IMR-90 (cell line): ENCODE measurements at regions not wholly inside any gene's neighbourhood (a gene's known extent, or its start where the extent isn't known, plus 50 kb on each side); places are given as distances from the start of the nearest gene placed in this dataset.

ENCODE experiments used
- ATAC-seq: fragments of 200-7000 bp; cut with Tn5 transposase; 2 replicates; pipeline ENCODE4 v1.9.1; 2020; ENCODE audit warnings: low read depth, mild to moderate bottlenecking, moderate library complexity
- BruUV-seq: library from RNA; stranded (reverse); fragments of 400-500 nt; replicated peaks from 2 replicates; lab custom pipeline; 2021; lab: Mats Ljungman, UMichigan
- CTCF ChIA-PET: fragments of 300-600 bp; formaldehyde crosslinking; extraction: SDS; loops from one replicate; lab custom pipeline; 2021; ENCODE audit warnings: antibody characterized with exemption; lab: Yijun Ruan, JAX
- POLR2A ChIA-PET: fragments of 300-600 bp; sonication (Branson Sonifier 250); formaldehyde crosslinking; loops from one replicate; lab custom pipeline; 2022; ENCODE audit warnings: antibody characterized with exemption; ENCODE audit not compliant: unreplicated experiment; lab: Charles Lee
- DNase-seq: peaks from one replicate; pipeline ENCODE4 v3.0.0; 2013
- H2AFZ ChIP-seq: replicated peaks from 2 replicates; pipeline ENCODE3; 2013; ENCODE audit warnings: low read length, mild to moderate bottlenecking; ENCODE audit not compliant: poor library complexity
- H2AK5ac ChIP-seq: 2 replicates; pipeline ENCODE4 v1.6.1; 2013; ENCODE audit warnings: low read depth, low read length, inconsistent platforms
- H2AK9ac ChIP-seq: replicated peaks from 2 replicates; pipeline ENCODE3; 2013; ENCODE audit warnings: mild to moderate bottlenecking, low read depth, low read length, moderate library complexity; ENCODE audit not compliant: poor library complexity
- H2BK120ac ChIP-seq: 2 replicates; pipeline ENCODE4 v1.6.1; 2013; ENCODE audit warnings: low read depth, low read length, inconsistent platforms
- H2BK15ac ChIP-seq: 3 replicates; pipeline ENCODE4 v1.6.1; 2013; ENCODE audit warnings: low read depth, low read length, inconsistent platforms
- H2BK20ac ChIP-seq: 2 replicates; pipeline ENCODE4 v1.6.1; 2013; ENCODE audit warnings: low read depth, mild to moderate bottlenecking, inconsistent platforms, low read length, moderate library complexity
- H2BK5ac ChIP-seq: 2 replicates; pipeline ENCODE4 v1.6.1; 2013; ENCODE audit warnings: mild to moderate bottlenecking, low read depth, low read length, inconsistent platforms; ENCODE audit not compliant: poor library complexity, severe bottlenecking
- H3K14ac ChIP-seq: replicated peaks from 2 replicates; pipeline ENCODE4 v1.6.1; 2013; ENCODE audit warnings: low read depth, low read length, inconsistent platforms
- H3K18ac ChIP-seq: 2 replicates; pipeline ENCODE4 v1.6.1; 2013; ENCODE audit warnings: low read depth, low read length, control low read depth
- H3K23ac ChIP-seq: 2 replicates; pipeline ENCODE4 v1.6.1; 2013; ENCODE audit warnings: low read depth, low read length, inconsistent platforms
- H3K27ac ChIP-seq: 2 replicates; pipeline ENCODE4 v1.5.1; 2013; ENCODE audit warnings: mild to moderate bottlenecking, control low read depth, low read length; ENCODE audit not compliant: insufficient read depth
- H3K27me3 ChIP-seq: 2 replicates; pipeline ENCODE4 v1.6.1; 2013; ENCODE audit warnings: low read length; ENCODE audit not compliant: control insufficient read depth, insufficient read depth
- H3K36me3 ChIP-seq: 2 replicates; pipeline ENCODE4 v1.6.1; 2013; ENCODE audit warnings: low read length, mixed read lengths; ENCODE audit not compliant: control insufficient read depth, insufficient read depth
- H3K4ac ChIP-seq: 2 replicates; pipeline ENCODE4 v1.6.1; 2013; ENCODE audit warnings: low read depth, low read length, inconsistent platforms
- H3K4me1 ChIP-seq: 2 replicates; pipeline ENCODE4 v1.6.1; 2013; ENCODE audit warnings: low read length, mixed read lengths; ENCODE audit not compliant: control insufficient read depth, insufficient read depth
- H3K4me2 ChIP-seq: 2 replicates; pipeline ENCODE4 v1.6.1; 2013; ENCODE audit warnings: low read depth, mild to moderate bottlenecking, control low read depth, low read length, moderate library complexity
- H3K4me3 ChIP-seq: 2 replicates; pipeline ENCODE4 v1.5.1; 2013; ENCODE audit warnings: low read depth, mild to moderate bottlenecking, control low read depth, low read length, moderate library complexity; ENCODE audit not compliant: insufficient read depth
- H3K56ac ChIP-seq: 2 replicates; pipeline ENCODE4 v1.6.1; 2013; ENCODE audit warnings: low read length, inconsistent platforms; ENCODE audit not compliant: insufficient read depth; ENCODE audit errors: extremely low read depth
- H3K79me1 ChIP-seq, 2 experiments: 2 replicates each; pipeline ENCODE4 v1.6.1; 2013; ENCODE audit warnings: low read length in 2 of 2, inconsistent platforms in 1 of 2, low read depth in 1 of 2
- H3K9ac ChIP-seq: 2 replicates; pipeline ENCODE4 v1.6.1; 2013; ENCODE audit warnings: low read depth, low read length, control low read depth
- H3K9me1 ChIP-seq: 2 replicates; pipeline ENCODE4 v1.6.1; 2013; ENCODE audit warnings: low read length, inconsistent platforms; ENCODE audit not compliant: insufficient read depth
- H3K9me3 ChIP-seq: 2 replicates; pipeline ENCODE4 v1.6.1; 2013; ENCODE audit warnings: low read length; ENCODE audit not compliant: control insufficient read depth, insufficient read depth
- H4K20me1 ChIP-seq: 2 replicates; pipeline ENCODE4 v1.6.1; 2013; ENCODE audit warnings: low read length, inconsistent platforms; ENCODE audit not compliant: insufficient read depth
- H4K5ac ChIP-seq: 2 replicates; pipeline ENCODE4 v1.6.1; 2013; ENCODE audit warnings: mild to moderate bottlenecking, low read depth, low read length, control low read depth
- H4K8ac ChIP-seq, 2 experiments: 2 replicates each; pipeline ENCODE4 v1.6.1; 2013; ENCODE audit warnings: low read depth in 2 of 2, low read length in 2 of 2, control low read depth in 1 of 2, inconsistent platforms in 1 of 2
- H4K91ac ChIP-seq: 2 replicates; pipeline ENCODE4 v1.6.1; 2013; ENCODE audit warnings: low read depth, low read length, inconsistent platforms; ENCODE audit not compliant: insufficient read depth
- BHLHE40 ChIP-seq: fragments of 150-350 bp; IDR thresholded peaks from 2 replicates; pipeline ENCODE4 v1.6.1; 2016; ENCODE audit warnings: mild to moderate bottlenecking, low read depth, low read length
- CEBPB ChIP-seq: IDR thresholded peaks from 2 replicates; pipeline ENCODE4 v1.6.1; 2012; ENCODE audit warnings: low read depth, low read length, improper control_type of control experiment
- ELK1 ChIP-seq: fragments of 150-350 bp; IDR thresholded peaks from 2 replicates; pipeline ENCODE4 v1.6.1; 2016; ENCODE audit warnings: low read depth, mild to moderate bottlenecking, low read length, moderate library complexity, borderline replicate concordance
- MAFK ChIP-seq: IDR thresholded peaks from 2 replicates; pipeline ENCODE4 v1.6.1; 2012; ENCODE audit warnings: low read depth, low read length, improper control_type of control experiment
- RAD21 ChIP-seq: IDR thresholded peaks from 2 replicates; pipeline ENCODE4 v1.6.1; 2012; ENCODE audit warnings: low read length, improper control_type of control experiment
- SMC3 ChIP-seq: fragments of 150-350 bp; IDR thresholded peaks from 2 replicates; pipeline ENCODE4 v1.6.1; 2016; ENCODE audit warnings: low read depth, mild to moderate bottlenecking, antibody characterized with exemption, low read length, moderate library complexity
- USF2 ChIP-seq: fragments of 150-350 bp; IDR thresholded peaks from 2 replicates; pipeline ENCODE4 v1.6.1; 2017; ENCODE audit warnings: mild to moderate bottlenecking, antibody characterized with exemption, low read length, low read depth
- WGBS, 2 experiments: methylation state at CpG; one replicate each; pipeline versions ENCODE4 v1.1.5 to v1.1.7; 2013; ENCODE audit warnings: missing lambda C conversion rate in 2 of 2; ENCODE audit not compliant: insufficient read length in 1 of 2; ENCODE audit errors: extremely low coverage in 2 of 2; 5-methylcytosine and 5-hydroxymethylcytosine counted together
- dilution Hi-C: fragments of 300-500 bp; cut with HindIII; formaldehyde crosslinking; loops from one replicate; pipeline ENCODE4 v1.14.3; 2018; ENCODE audit warnings: low sequenced_read_pairs; ENCODE audit not compliant: unreplicated experiment
- in situ Hi-C: fragments of 300-500 bp; cut with MboI; formaldehyde crosslinking; loops from 3 replicates; pipeline ENCODE4 v1.14.3; 2019; ENCODE audit warnings: low sequenced_read_pairs, inconsistent platforms, mixed read lengths
- intact Hi-C: fragments of 100-400 bp; cut with micrococcal nuclease; formaldehyde crosslinking; loops from 2 replicates; pipeline ENCODE4 v1.10.0; 2022

- dilution Hi-C loops = no loop called here
- intact Hi-C loops = no loop called here
- Histone ChIP-seq H4K91ac (no peak overlapping the region), H3K23ac (no peak overlapping the region), H4K20me1 (no peaks in the 10 kb centered on the region), H3K56ac (no peak overlapping the region), H3K9me3 (no peaks in the 10 kb centered on the region), H2BK120ac (no peak overlapping the region), H2AFZ (no peak overlapping the region), H3K9me1 (no peaks in the 10 kb centered on the region), H3K79me1 (no peaks in the 10 kb centered on the region), H3K4me3 (no peak overlapping the region), H2BK20ac (no peak overlapping the region), H2AK9ac (no peak overlapping the region), H3K9ac (no peak overlapping the region), H3K27me3 (no peaks in the 10 kb centered on the region), H2AK5ac (no peak overlapping the region), H4K8ac (no peak overlapping the region), H2BK15ac (no peak overlapping the region), H3K4me1 (no peaks in the 10 kb centered on the region), H2BK5ac (no peak overlapping the region), H3K27ac (no peak overlapping the region), H3K18ac (no peak overlapping the region), H3K4ac (no peak overlapping the region), H3K4me2 (no peak overlapping the region), H3K14ac (no peak overlapping the region), H3K36me3 (no peaks in the 10 kb centered on the region), H4K5ac (no peak overlapping the region)
- no peak for TF ChIP-seq BHLHE40
- TF ChIP-seq SMC3 = no peak
- TF ChIP-seq RAD21 = no peak
- no peak for TF ChIP-seq MAFK
- no peak for TF ChIP-seq USF2
- no peak for TF ChIP-seq CEBPB
- no peak for TF ChIP-seq ELK1
- no TSS peak for BruUV-seq
- DNase-seq = no peak
- POLR2A ChIA-PET = no interaction called here
- CTCF ChIA-PET = interaction anchor here (0.7 kb wide), 1 partner anchor 33 kb away, joined by 3 read pairs; no protein-coding TSS in a partner anchor
- WGBS, 2 experiments = no CpG with 5 or more reads among the region's 1 CpG
- in situ Hi-C loops = no loop called here
- ATAC-seq = no peak
Measured at GRCh38 chr12:86373813-86374212, 117.6 kb upstream of the MGAT4C start.
